DND-41 (cell line): ENCODE measurements at regions not wholly inside any gene's neighbourhood (a gene's known extent, or its start where the extent isn't known, plus 50 kb on each side); places are given as distances from the start of the nearest gene placed in this dataset.
"Not testable (repeated sequence)": the region's sequence is repeated elsewhere in the genome, so short reads cannot be mapped to it uniquely, and the experiment has no call there.

Source experiments
- ATAC-seq: fragments of 200-7000 bp; cut with Tn5 transposase; 3 replicates; pipeline ENCODE4 v1.9.1; 2021; ENCODE audit warnings: low read depth; ENCODE audit not compliant: insufficient read depth
- DNase-seq: peaks from one replicate; pipeline ENCODE4 v3.0.0-alpha.2; 2020
- H2AFZ ChIP-seq: 2 replicates; pipeline ENCODE4 v1.6.0; 2012; ENCODE audit warnings: low read depth, low read length
- H3K27ac ChIP-seq: 2 replicates; pipeline ENCODE4 v1.5.1; 2012; ENCODE audit warnings: low read length, inconsistent platforms
- H3K27me3 ChIP-seq: fragments of 200-600 bp; sonication (generic); 2 replicates; pipeline ENCODE4 v1.6.0; 2012; ENCODE audit warnings: low read length, mild to moderate bottlenecking, inconsistent platforms; ENCODE audit not compliant: insufficient read depth, poor library complexity
- H3K36me3 ChIP-seq: 2 replicates; pipeline ENCODE4 v1.5.1; 2012; ENCODE audit warnings: low read length, inconsistent platforms; ENCODE audit not compliant: insufficient read depth
- H3K4me1 ChIP-seq: 2 replicates; pipeline ENCODE4 v1.5.1; 2012; ENCODE audit warnings: mild to moderate bottlenecking, low read length; ENCODE audit not compliant: insufficient read depth
- H3K4me2 ChIP-seq: 2 replicates; pipeline ENCODE4 v1.6.0; 2012; ENCODE audit warnings: mild to moderate bottlenecking, moderate library complexity, low read length, inconsistent platforms; ENCODE audit not compliant: insufficient read depth
- H3K4me3 ChIP-seq, 2 experiments: fragments of 200-600 bp in 1 of 2; shearing (Covaris generic) in 1 of 2; 2 replicates each; pipeline ENCODE4 v1.5.1; 2012 to 2016; ENCODE audit warnings: inconsistent platforms in 2 of 2, low read length in 2 of 2, mild to moderate bottlenecking in 2 of 2, low read depth in 1 of 2, moderate library complexity in 1 of 2
- H3K79me2 ChIP-seq: 2 replicates; pipeline ENCODE4 v1.6.0; 2012; ENCODE audit warnings: low read length, inconsistent platforms; ENCODE audit not compliant: insufficient read depth
- H3K9ac ChIP-seq: 2 replicates; pipeline ENCODE4 v1.6.0; 2012; ENCODE audit warnings: low read depth, mild to moderate bottlenecking, inconsistent platforms, low read length, moderate library complexity
- H3K9me3 ChIP-seq: 2 replicates; pipeline ENCODE4 v1.5.1; 2012; ENCODE audit warnings: low read length, moderate library complexity, mild to moderate bottlenecking, inconsistent platforms; ENCODE audit not compliant: insufficient read depth, severe bottlenecking
- H4K20me1 ChIP-seq: 2 replicates; pipeline ENCODE4 v1.6.0; 2012; ENCODE audit warnings: low read length; ENCODE audit not compliant: insufficient read depth
- CTCF ChIP-seq: IDR thresholded peaks from 2 replicates; pipeline ENCODE4 v1.5.1; 2012; ENCODE audit warnings: borderline replicate concordance, low read length, moderate library complexity, mild to moderate bottlenecking; ENCODE audit not compliant: poor library complexity, severe bottlenecking; ENCODE audit errors: extremely low read depth
- EZH2 ChIP-seq: IDR thresholded peaks from 3 replicates; pipeline ENCODE4 v1.6.1; 2012; ENCODE audit warnings: borderline replicate concordance, low read depth, mild to moderate bottlenecking, moderate library complexity, low read length, inconsistent platforms; ENCODE audit not compliant: severe bottlenecking

DNA sequence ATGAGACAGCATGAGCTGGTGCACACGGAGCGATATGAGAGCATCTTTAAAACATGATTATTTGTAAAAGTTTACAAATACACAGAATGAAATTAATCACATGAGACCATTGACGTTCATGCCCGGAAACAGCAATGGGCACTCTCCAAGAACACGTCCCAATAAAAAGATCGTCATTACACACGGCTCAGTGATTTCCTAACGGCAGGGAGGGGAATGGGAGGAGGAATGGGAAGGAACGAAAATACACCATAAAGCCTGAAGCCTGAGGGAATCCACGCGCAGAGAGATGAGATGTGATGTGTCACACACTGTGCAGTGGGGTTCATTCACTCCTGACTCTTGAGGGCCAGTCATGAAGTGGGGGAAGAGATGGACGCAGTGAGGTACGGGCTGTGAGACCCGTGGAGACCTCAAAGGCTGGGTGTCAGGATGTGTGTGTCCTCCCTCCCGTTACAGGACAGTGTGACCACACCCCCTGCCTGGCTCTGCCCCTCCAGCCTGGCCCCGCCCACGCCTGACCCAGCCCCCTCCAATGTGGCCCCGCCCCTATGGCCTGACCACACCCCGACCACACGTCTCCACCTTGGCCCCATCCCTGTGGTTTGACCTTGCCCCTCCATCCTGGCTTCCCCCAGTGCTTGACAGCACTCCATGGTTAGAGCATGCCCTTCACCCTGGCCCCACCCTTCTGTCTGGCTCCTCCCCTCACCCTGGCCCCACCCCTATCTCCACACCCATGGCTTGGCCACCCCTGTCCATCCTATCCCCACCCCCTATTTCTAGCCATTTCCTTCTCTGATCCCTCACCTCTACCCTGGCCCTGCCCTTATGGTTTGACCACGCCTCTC lies 270.5 kb upstream of the SFSWAP start:
- H3K4me1 ChIP-seq, H3K36me3 ChIP-seq, H3K4me3 ChIP-seq, H3K4me2 ChIP-seq, ATAC-seq, H3K9ac ChIP-seq, H4K20me1 ChIP-seq, H3K9me3 ChIP-seq, H3K27me3 ChIP-seq, DNase-seq, H3K79me2 ChIP-seq, H3K27ac ChIP-seq, H2AFZ ChIP-seq: not testable (repeated sequence)

- no peaks in the 10 kb centered on the region for H3K36me3 ChIP-seq
- DNase-seq (no peak), ATAC-seq (no peak)
- H3K4me2 ChIP-seq, result no peak overlapping the region
- H3K9me3 ChIP-seq, result no peaks in the 10 kb centered on the region
- peaks cover 4% of the 10 kb centered on the region for H3K27me3 ChIP-seq
- H4K20me1 ChIP-seq, result no peaks in the 10 kb centered on the region
- no peak overlapping the region for H3K27ac ChIP-seq
- no peak for TF ChIP-seq EZH2
- TF ChIP-seq CTCF, result no peak
- no peak overlapping the region for H2AFZ ChIP-seq
- no peaks in the 10 kb centered on the region for H3K79me2 ChIP-seq
- no peaks in the 10 kb centered on the region for H3K4me1 ChIP-seq
- H3K9ac ChIP-seq, result no peak overlapping the region
- no peak overlapping the region for H3K4me3 ChIP-seq
Observed at GRCh38 chr12:131441060-131441396, 269.9 kb upstream of the SFSWAP start.

DNA sequence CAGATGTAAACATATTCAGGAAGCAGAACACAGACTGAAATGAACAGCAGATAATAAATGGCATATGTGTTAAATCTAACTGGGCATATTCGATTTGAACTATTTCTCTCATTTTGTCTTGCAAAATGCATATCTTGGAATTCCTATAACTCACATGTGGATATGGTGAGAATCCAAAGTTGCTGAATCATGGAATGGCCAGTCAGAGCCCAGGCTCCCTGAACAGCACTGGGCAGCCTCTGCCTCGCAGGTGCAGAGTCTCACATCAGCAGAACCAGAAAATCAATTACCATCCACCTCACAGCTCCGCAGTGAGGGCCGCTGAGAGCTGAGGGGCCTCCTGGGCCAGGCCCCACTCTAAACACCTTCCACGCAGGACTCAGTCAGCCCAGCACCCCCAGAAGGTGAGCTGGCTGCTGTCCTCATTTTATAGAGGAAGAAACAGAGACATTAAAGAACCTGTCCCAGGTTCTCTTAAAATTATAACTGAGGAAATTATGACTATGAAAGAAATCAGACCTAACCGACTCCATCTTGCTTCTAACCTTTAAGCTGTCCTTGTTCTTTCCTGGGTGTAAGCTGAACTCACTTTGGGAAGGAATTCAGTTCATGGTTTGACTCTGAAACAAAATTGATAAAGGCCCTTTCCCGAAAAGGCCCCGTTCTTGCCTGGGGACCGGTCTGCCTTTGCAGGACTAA lies 269.1 kb upstream of the SFSWAP start:
- H3K9ac ChIP-seq, result no peak overlapping the region
- H4K20me1 ChIP-seq, result no peaks in the 10 kb centered on the region
- no peaks in the 10 kb centered on the region for H3K79me2 ChIP-seq
- TF ChIP-seq EZH2, result no peak
- TF ChIP-seq CTCF, result no peak
- peaks cover 4% of the 10 kb centered on the region for H3K27me3 ChIP-seq
- H3K4me2 ChIP-seq, result no peak overlapping the region
- H3K4me1 ChIP-seq, result no peaks in the 10 kb centered on the region
- no peaks in the 10 kb centered on the region for H3K9me3 ChIP-seq
- H3K36me3 ChIP-seq, result no peaks in the 10 kb centered on the region
- no peak for ATAC-seq
- H3K27ac ChIP-seq, result no peak overlapping the region
- H2AFZ ChIP-seq, result no peak overlapping the region
- DNase-seq, result no peak
- no peak overlapping the region for H3K4me3 ChIP-seq

- Histone ChIP-seq H3K9me3 (no peaks in the 10 kb centered on the region), H4K20me1 (no peaks in the 10 kb centered on the region), H3K36me3 (no peaks in the 10 kb centered on the region), H3K9ac (no peak overlapping the region), H2AFZ (no peak overlapping the region), H3K4me2 (no peak overlapping the region), H3K27ac (no peak overlapping the region), H3K4me3 (no peak overlapping the region), H3K79me2 (no peaks in the 10 kb centered on the region), H3K27me3 (peaks cover 4% of the 10 kb centered on the region), H3K4me1 (no peaks in the 10 kb centered on the region)
- DNase-seq (no peak), ATAC-seq (no peak)
- TF ChIP-seq EZH2 (no peak), CTCF (no peak)
Observed at GRCh38 chr12:131442337-131442918, 268.5 kb upstream of the SFSWAP start.
